SK-N-SH (cell line): ENCODE measurements at regions not wholly inside any gene's neighbourhood (a gene's known extent, or its start where the extent isn't known, plus 50 kb on each side); places are given as distances from the start of the nearest gene placed in this dataset.

Experiments
- CTCF ChIA-PET: fragments of 300-600, 350-600 bp; formaldehyde crosslinking; extraction: SDS; loops from one replicate; lab custom pipeline; 2021; lab: Yijun Ruan, JAX
- POLR2A ChIA-PET: fragments of 350-600 bp; sonication (Branson Sonifier 250); formaldehyde crosslinking; extraction: SDS; loops from one replicate; lab custom pipeline; 2020; ENCODE audit warnings: antibody characterized with exemption, inconsistent platforms; lab: Yijun Ruan, JAX
- DNase-seq: peaks from one replicate; pipeline ENCODE4 v3.0.0; 2012
- H2AFZ ChIP-seq: fragments of 200-600 bp; sonication (generic); 2 replicates; pipeline ENCODE4 v1.8.1; 2016; ENCODE audit warnings: antibody characterized with exemption, mild to moderate bottlenecking, low read depth
- H3F3A ChIP-seq: fragments of 200-600 bp; sonication (generic); replicated peaks from 2 replicates; pipeline ENCODE3; 2016; ENCODE audit warnings: antibody characterized with exemption, mild to moderate bottlenecking; ENCODE audit not compliant: insufficient read depth
- H3K27ac ChIP-seq, 2 experiments: fragments of 200-500 bp in 1 of 2; fragments of 200-600 bp in 1 of 2; sonication (Bioruptor generic) in 1 of 2; sonication (generic), shearing (Covaris generic) in 1 of 2; 2 replicates each; pipeline versions ENCODE4 v1.5.1 to v1.6.1; 2014 to 2016; ENCODE audit warnings: low read depth in 2 of 2, inconsistent platforms in 1 of 2, low read length in 1 of 2, mild to moderate bottlenecking in 1 of 2, mixed read lengths in 1 of 2
- H3K27me3 ChIP-seq: fragments of 200-600 bp; sonication (generic), shearing (Covaris generic); 2 replicates; pipeline ENCODE4 v1.6.1; 2016; ENCODE audit warnings: mixed run types; ENCODE audit not compliant: insufficient read depth
- H3K36me3 ChIP-seq, 2 experiments: fragments of 200-500 bp in 1 of 2; fragments of 200-600 bp in 1 of 2; sonication (Bioruptor generic) in 1 of 2; sonication (generic) in 1 of 2; replicated peaks in 1 of 2; 2 replicates each; pipeline versions ENCODE3 to v1.5.1; 2014 to 2016; ENCODE audit warnings: low read length in 1 of 2, mild to moderate bottlenecking in 1 of 2; ENCODE audit not compliant: insufficient read depth in 2 of 2, control insufficient read depth in 1 of 2
- H3K4me1 ChIP-seq, 2 experiments: fragments of 200-500 bp in 1 of 2; fragments of 200-600 bp in 1 of 2; sonication (Bioruptor generic) in 1 of 2; sonication (generic), shearing (Covaris generic) in 1 of 2; 2 replicates each; pipeline versions ENCODE4 v1.5.1 to v1.6.1; 2014 to 2016; ENCODE audit warnings: low read depth in 1 of 2, low read length in 1 of 2, mixed run types in 1 of 2; ENCODE audit not compliant: insufficient read depth in 2 of 2, control insufficient read depth in 1 of 2
- H3K4me2 ChIP-seq: fragments of 200-600 bp; sonication (generic), shearing (Covaris generic); 2 replicates; pipeline ENCODE4 v1.6.1; 2017; ENCODE audit warnings: mixed run types
- H3K4me3 ChIP-seq, 2 experiments: fragments of 200-500 bp in 1 of 2; fragments of 200-600 bp in 1 of 2; sonication (Bioruptor generic) in 1 of 2; sonication (generic), shearing (Covaris generic) in 1 of 2; 2 replicates each; pipeline versions ENCODE4 v1.5.1 to v1.8.1; 2014 to 2016; ENCODE audit warnings: low read depth in 2 of 2, inconsistent platforms in 1 of 2, low read length in 1 of 2, mild to moderate bottlenecking in 1 of 2, mixed read lengths in 1 of 2, moderate library complexity in 1 of 2
- H3K79me2 ChIP-seq: fragments of 200-600 bp; sonication (generic); 2 replicates; pipeline ENCODE4 v1.8.1; 2017; ENCODE audit warnings: mild to moderate bottlenecking; ENCODE audit not compliant: insufficient read depth
- H3K9ac ChIP-seq: fragments of 200-600 bp; sonication (generic); 2 replicates; pipeline ENCODE4 v1.6.1; 2017; ENCODE audit warnings: mixed run types
- H3K9me2 ChIP-seq: fragments of 200-600 bp; sonication (generic); 2 replicates; pipeline ENCODE4 v1.6.1; 2017; ENCODE audit warnings: mixed run types
- H3K9me3 ChIP-seq: fragments of 200-600 bp; sonication (generic); 2 replicates; pipeline ENCODE4 v1.6.1; 2017; ENCODE audit warnings: mixed run types, mild to moderate bottlenecking, moderate library complexity
- H4K20me1 ChIP-seq: fragments of 200-600 bp; sonication (generic); 2 replicates; pipeline ENCODE4 v1.6.1; 2017; ENCODE audit warnings: mild to moderate bottlenecking, mixed run types; ENCODE audit not compliant: insufficient read depth
- CHD2 ChIP-seq: fragments of 150-350 bp; IDR thresholded peaks from 2 replicates; pipeline ENCODE4 v1.6.1; 2018; ENCODE audit warnings: low read length; ENCODE audit not compliant: partially characterized antibody
- RAD21 ChIP-seq: IDR thresholded peaks from 2 replicates; pipeline ENCODE4 v1.6.1; 2012; ENCODE audit warnings: mild to moderate bottlenecking, low read length
- RCOR1 ChIP-seq: fragments of 150-350 bp; IDR thresholded peaks from 2 replicates; pipeline ENCODE4 v1.6.1; 2017; ENCODE audit warnings: antibody characterized with exemption, low read length
- SMC3 ChIP-seq: IDR thresholded peaks from 2 replicates; pipeline ENCODE4 v1.6.1; 2012; ENCODE audit warnings: low read depth, low read length, improper control_type of control experiment
- YY1 ChIP-seq: IDR thresholded peaks from 2 replicates; pipeline ENCODE4 v1.4.0; 2012; ENCODE audit warnings: low read depth, mild to moderate bottlenecking
- WGBS: methylation state at CpG from one replicate; pipeline ENCODE4 v1.1.6; 2017; ENCODE audit warnings: low lambda C conversion rate; 5-methylcytosine and 5-hydroxymethylcytosine counted together
- TF ChIP-seq, protein P1 (sequence below): IDR thresholded peaks from 2 replicates; pipeline ENCODE4 v1.6.1; 2012; ENCODE audit warnings: mild to moderate bottlenecking, low read depth, low read length, moderate library complexity
- TF ChIP-seq, protein P2 (sequence below): fragments of 200-600 bp; sonication (generic); IDR thresholded peaks from 2 replicates; pipeline ENCODE4 v1.6.1; 2017; ENCODE audit warnings: antibody characterized with exemption, mild to moderate bottlenecking, moderate library complexity

GRCh38 chr4:71163317-71163716 lies 169.9 kb downstream of the DCK start:
- WGBS, result 0% methylated on average over 2 of the region's 2 CpGs
- CTCF ChIA-PET, result no interaction called here
- TF ChIP-seq, protein P1, sequence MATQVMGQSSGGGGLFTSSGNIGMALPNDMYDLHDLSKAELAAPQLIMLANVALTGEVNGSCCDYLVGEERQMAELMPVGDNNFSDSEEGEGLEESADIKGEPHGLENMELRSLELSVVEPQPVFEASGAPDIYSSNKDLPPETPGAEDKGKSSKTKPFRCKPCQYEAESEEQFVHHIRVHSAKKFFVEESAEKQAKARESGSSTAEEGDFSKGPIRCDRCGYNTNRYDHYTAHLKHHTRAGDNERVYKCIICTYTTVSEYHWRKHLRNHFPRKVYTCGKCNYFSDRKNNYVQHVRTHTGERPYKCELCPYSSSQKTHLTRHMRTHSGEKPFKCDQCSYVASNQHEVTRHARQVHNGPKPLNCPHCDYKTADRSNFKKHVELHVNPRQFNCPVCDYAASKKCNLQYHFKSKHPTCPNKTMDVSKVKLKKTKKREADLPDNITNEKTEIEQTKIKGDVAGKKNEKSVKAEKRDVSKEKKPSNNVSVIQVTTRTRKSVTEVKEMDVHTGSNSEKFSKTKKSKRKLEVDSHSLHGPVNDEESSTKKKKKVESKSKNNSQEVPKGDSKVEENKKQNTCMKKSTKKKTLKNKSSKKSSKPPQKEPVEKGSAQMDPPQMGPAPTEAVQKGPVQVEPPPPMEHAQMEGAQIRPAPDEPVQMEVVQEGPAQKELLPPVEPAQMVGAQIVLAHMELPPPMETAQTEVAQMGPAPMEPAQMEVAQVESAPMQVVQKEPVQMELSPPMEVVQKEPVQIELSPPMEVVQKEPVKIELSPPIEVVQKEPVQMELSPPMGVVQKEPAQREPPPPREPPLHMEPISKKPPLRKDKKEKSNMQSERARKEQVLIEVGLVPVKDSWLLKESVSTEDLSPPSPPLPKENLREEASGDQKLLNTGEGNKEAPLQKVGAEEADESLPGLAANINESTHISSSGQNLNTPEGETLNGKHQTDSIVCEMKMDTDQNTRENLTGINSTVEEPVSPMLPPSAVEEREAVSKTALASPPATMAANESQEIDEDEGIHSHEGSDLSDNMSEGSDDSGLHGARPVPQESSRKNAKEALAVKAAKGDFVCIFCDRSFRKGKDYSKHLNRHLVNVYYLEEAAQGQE, result no peak
- TF ChIP-seq, all 33 proteins: peak for 0

DNA sequence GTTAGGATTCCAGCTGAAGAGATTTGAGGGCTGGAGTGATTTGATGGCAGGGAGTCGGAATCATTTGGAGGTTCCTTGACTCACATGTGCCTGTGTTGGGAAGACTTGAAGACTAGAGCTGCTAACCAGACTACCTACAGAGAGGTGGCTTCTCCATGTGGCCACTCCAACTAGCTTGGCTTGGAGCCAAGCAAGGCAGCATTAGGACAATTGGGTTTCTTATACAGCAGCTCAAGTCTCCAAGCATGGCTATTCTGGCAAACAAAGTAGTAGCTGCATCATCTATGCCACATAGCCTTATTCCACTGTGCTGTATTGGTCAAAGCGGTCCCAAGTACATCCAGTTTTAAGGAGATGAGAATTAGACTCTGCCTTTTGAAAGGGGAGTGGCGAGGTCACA lies 171.7 kb upstream of the SLC4A4 start:
- Histone ChIP-seq H3K9me3 (no peaks in the 10 kb centered on the region), H4K20me1 (no peaks in the 10 kb centered on the region), H3K9ac (no peak overlapping the region), H3K9me2 (no peaks in the 10 kb centered on the region), H3K4me1 (no peaks in the 10 kb centered on the region), H3K27me3 (no peaks in the 10 kb centered on the region; the same call in 1 of the 2 replicates), H3K79me2 (no peaks in the 10 kb centered on the region), H2AFZ (no peak overlapping the region), H3K27ac (no peak overlapping the region), H3K4me2 (no peak overlapping the region), H3K36me3 (no peaks in the 10 kb centered on the region), H3K4me3 (no peak overlapping the region), H3F3A (no peaks in the 10 kb centered on the region)
- TF ChIP-seq YY1 (no peak), RCOR1 (no peak), RAD21 (no peak), SMC3 (no peak), CHD2 (no peak)
- TF ChIP-seq, protein P2, sequence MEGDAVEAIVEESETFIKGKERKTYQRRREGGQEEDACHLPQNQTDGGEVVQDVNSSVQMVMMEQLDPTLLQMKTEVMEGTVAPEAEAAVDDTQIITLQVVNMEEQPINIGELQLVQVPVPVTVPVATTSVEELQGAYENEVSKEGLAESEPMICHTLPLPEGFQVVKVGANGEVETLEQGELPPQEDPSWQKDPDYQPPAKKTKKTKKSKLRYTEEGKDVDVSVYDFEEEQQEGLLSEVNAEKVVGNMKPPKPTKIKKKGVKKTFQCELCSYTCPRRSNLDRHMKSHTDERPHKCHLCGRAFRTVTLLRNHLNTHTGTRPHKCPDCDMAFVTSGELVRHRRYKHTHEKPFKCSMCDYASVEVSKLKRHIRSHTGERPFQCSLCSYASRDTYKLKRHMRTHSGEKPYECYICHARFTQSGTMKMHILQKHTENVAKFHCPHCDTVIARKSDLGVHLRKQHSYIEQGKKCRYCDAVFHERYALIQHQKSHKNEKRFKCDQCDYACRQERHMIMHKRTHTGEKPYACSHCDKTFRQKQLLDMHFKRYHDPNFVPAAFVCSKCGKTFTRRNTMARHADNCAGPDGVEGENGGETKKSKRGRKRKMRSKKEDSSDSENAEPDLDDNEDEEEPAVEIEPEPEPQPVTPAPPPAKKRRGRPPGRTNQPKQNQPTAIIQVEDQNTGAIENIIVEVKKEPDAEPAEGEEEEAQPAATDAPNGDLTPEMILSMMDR, result no peak
- ChIA-PET POLR2A (no interaction called here), CTCF (interaction anchor here (1.2 kb wide), 1 partner anchor 18 kb away, joined by 5 read pairs; no protein-coding TSS in a partner anchor)
- WGBS, result 4% methylated on average over 3 of the region's 3 CpGs
- DNase-seq, result no peak

More at GRCh38 chr4:71163317-71163716, 169.9 kb downstream of the DCK start:
- POLR2A ChIA-PET, result no interaction called here
- Histone ChIP-seq H3K4me2 (no peak overlapping the region), H3K9me2 (no peaks in the 10 kb centered on the region), H3K9me3 (no peaks in the 10 kb centered on the region), H3K4me3 (no peak overlapping the region), H3K27ac (no peak overlapping the region), H3K9ac (no peak overlapping the region), H2AFZ (no peak overlapping the region), H3F3A (no peaks in the 10 kb centered on the region), H4K20me1 (no peaks in the 10 kb centered on the region), H3K27me3 (peaks cover 3% of the 10 kb centered on the region; the same call in 1 of the 2 replicates), H3K4me1 (no peaks in the 10 kb centered on the region), H3K79me2 (no peaks in the 10 kb centered on the region), H3K36me3 (no peaks in the 10 kb centered on the region)
- DNase-seq, result no peak
